NT2/D1 (cell line): ENCODE measurements at regions not wholly inside any gene's neighbourhood (a gene's known extent, or its start where the extent isn't known, plus 50 kb on each side); places are given as distances from the start of the nearest gene placed in this dataset.

ENCODE experiments used
- YY1 ChIP-seq: IDR thresholded peaks from 2 replicates; pipeline ENCODE4 v1.6.1; 2011; ENCODE audit not compliant: insufficient read length, insufficient read depth
- ZNF274 ChIP-seq: IDR thresholded peaks from 2 replicates; pipeline ENCODE4 v1.6.1; 2011; ENCODE audit warnings: mild to moderate bottlenecking, low read depth, low read length

- TF ChIP-seq YY1 (no peak), ZNF274 (no peak)
These were observed 468.6 kb downstream of the SHQ1 start for GRCh38 chr3:72379500-72380187.
